ENCODE measurements at regions not wholly inside any gene's neighbourhood (a gene's known extent, or its start where the extent isn't known, plus 50 kb on each side); places are given as distances from the start of the nearest gene placed in this dataset.
"Not testable (repeated sequence)": the region's sequence is repeated elsewhere in the genome, so short reads cannot be mapped to it uniquely, and the experiment has no call there.

DNA sequence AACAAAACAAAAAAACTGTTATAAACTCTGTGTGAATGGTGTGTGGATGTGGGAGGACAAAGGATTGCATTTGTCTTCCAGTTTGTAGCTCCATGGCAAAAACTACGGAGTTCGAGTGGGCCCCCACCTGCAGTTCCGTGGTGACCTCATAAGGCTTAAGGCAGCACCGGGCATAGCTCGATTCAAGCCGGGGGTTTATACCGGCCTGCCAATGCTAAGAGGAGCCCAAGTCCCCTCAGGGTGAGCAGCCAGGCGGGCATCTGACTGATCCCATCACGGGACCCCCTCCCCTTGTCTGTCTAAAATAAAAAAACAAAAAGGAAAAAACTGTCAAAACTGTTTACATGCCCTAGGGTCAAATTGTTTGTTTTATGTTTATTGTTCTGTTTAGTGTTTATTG, 463.2 kb upstream of the HTR1E start:
- DNase-seq, result no peak

DNA sequence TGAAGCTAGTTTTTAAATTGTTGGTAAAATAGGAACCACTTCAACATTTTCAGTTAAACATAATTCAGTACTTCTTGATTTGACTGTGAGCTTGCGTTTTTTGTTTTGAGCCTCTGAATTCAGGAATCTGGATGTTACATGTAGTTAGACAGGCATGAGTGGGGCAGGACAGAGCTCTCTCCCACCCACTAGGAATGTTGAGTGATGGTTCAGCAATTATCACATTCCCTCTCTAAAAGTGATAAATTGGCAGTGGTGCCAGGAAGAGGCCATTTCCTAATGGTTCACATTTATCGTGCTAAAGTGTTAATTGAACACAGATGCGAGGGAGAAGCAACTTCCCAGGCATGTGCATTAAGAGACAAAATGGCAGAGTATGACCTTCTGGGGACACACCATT, 465.5 kb upstream of the HTR1E start:
- DNase-seq, result no peak

DNA sequence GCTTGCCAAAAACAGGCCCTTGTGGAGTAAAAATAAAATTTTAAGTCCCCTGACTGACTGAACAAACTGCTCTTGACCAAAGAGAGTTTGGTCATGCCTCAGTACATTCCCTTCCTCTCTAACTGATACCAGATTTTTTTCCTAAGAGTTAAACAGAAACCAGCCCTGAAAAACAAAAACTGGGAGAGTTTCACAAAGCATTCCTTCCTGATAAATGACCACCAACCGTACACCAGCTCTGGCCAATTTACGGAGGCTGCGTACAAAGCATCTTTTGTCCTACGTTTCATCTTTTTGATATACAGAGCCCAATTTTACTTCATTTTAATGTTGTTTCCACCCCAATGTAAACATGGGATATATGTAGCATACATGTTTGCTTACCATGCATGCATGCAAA, 477.4 kb upstream of the HTR1E start:
- DNase-seq, result no peak

DNA sequence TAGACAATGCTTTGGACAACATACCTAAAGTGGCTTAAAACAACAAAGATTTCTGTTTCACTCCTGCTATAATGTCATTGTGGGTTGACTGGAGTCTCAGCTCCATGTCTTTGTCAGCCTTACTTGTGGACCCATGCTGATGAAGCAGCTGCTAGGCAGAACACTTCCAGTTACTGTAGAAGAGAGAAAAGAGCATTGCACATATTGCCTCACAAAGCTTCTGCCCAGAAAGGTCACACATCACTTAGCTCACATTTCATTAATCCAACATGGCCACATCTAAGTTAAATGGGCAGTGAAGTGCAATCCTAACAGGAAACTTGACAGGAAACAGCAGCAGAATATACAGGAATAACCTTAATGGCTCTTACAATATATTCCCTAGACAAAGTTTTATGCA, 480.5 kb upstream of the HTR1E start:
- no peak for DNase-seq

DNA sequence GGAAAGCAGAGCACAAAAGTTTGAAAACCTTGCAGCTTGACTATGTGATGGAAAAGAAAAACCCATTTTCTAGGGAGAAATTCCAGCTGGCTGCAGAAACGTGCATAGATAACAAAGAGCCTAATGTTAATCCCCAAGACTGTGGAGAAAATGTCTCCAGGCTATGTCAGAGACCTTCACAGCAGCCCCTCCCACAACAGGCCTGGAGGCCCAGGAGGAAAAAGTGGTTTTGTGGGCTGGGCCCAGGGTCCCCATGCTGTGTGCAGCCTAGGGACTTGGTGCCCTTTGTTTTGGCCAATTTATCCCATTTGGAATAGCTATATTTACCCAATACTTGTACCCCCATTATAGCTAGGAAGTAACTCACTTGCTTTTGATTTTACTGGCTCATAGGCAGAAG, 484.1 kb upstream of the HTR1E start:
- DNase-seq, result no peak

DNA sequence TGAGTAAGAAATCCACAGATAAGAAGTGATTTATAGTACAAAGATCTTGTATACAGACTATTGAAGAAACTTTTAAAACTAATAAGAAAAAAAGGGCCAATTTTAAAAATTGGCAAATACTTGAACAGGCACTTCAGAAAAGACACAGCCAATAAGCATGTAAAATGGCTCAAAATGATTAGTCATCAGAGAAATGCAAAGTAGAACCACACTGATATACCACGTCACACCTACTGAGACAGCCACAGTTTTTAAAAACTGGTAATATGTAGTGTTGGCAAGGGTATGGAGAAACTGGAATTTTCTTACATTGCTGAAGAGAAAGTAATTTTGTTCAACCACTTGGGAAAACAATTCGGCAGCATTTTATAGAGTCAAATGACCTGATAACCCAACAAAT, 488.9 kb upstream of the HTR1E start:
- no peak for DNase-seq

DNA sequence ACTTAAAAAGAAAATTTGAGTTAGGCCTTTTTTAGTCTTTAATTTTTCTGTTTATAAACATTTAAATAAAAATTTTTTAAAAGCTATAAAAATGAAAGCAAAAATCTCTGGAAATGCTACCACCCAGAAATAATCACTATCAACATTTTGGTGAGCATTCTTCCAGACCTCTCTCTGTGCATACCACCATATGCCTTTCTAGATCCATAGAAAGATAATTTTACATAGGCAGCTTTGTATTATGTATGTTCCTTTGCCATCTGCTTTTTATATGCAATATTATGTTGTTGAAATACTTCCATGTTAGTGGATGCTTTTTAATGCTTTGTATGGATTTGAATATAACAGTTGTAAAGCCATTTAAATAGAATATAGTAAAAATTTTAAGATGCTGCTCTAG, 496.7 kb upstream of the HTR1E start:
- DNase-seq, result no peak

DNA sequence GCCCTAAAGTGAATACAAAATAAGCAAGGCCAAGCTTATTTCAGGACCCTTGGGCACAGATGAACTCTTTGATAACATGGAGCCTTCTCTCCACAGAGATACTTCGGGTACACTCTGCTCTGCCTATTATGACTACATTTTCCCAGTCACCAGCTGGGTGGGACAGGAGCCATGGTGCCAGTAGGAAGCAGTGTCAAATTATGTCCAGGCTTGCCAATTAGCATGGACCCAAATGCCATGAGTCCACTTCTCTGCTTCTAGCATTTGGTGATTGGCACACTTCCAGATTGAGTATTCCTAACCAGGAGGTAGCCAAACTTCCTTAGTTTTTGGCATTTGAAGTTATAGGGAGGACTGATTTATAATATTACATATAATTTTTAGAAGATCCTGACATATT, 513.8 kb upstream of the HTR1E start:
- DNase-seq, result no peak

DNA sequence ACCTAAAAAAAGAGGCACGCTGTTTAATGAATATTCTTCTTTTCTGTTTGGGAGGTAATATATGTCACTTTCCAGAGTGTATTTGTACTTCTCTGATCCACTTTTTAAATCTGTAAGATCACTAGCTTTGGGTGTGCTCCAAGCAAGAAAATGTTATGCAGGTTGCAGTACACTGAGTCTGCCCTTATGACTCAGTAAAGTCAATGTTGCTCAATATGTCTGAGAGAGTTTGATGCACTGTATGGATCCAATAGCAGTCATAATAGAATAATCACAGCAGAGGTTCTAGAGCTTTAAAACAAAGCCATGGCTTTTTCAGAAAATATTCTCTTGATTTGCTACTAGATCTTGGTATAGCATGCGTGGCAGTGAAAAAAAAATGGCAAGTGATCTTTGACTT, 525.3 kb upstream of the HTR1E start:
- DNase-seq, result no peak

DNA sequence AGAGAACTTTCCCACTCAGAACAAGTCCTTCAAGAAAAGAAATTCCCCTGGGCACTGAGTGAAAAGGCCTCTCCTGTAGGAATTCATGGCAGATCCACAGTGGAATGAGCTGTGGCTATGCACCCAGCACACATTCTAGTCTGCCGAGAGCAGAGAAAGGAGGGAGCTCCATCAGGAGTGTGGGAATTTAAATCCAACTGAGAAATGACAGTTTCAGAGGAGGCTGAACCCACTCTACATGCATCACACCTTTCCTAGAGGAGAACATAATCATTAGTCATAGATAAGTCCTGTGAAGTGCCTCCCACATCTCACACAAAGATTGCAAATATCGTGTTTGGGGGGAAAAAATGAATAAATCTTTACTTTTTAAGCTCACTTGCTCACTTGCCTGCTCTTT, 530.2 kb upstream of the HTR1E start:
- DNase-seq, result no peak

DNA sequence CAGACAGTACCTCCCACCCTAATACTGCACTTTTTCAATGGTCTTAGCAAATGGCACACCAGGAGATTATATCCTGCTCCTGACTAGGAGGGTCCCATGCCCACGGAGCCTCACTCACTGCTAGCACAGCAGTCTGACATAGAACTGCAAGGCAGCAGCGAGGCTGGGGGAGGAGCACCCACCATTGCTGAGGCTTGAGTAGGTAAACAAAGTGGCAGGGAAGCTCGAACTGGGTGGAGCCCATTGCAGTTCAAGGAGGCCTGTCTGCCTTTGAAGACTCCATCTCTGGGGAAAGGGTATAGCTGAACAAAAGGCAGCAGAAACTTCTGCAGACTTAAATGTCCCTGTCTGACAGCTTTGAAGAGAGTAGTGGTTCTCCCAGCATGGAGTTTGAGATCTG, 544.5 kb upstream of the HTR1E start:
- DNase-seq, result not testable (repeated sequence)

DNA sequence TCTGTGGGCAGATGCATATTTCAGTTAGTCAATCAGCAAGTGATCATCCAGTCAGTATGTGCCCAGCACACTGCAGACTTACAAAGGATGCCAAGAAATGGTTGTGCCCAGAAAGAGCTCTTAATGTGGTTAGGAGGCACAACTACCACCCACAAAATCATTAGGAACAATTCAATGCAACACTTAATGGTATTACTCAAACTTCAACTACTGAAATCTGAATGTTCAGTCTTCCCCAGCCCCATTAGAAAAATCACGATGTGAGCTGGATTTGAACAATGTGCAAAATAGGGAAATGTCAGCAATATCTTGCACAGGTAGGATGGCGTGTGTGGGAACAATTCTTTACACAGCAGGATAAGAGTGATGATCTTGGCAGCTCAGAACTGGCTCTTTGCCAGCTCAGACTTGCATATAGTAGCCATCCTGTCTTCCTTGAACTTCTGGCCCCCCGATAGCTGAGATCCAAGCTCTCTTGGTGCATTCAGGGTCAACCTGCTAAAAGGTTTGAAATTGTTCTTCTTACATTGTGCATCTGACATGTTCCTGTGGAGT, 556.7 kb upstream of the HTR1E start:
- peak; percentile 0 for DNase-seq

DNA sequence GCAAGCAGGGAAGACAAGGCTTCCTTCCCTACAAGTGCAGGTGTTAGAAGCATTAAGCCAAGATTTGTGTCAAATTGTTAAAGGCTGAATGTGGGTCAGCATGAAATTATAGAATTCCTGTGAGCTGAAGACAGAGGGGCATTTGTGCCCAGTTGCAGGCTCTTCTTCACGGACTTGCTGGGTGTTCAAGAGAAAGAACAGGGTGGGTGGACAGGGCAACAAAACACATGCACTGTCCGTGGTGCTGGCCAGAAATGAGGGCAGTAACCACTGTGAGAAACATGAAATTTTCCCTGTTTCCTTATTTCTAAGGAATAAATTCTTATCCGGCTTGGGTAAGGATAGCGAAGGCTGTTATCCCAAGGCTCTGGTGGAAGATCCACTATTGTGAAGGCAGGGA, 579.5 kb upstream of the HTR1E start:
- DNase-seq, result no peak

DNA sequence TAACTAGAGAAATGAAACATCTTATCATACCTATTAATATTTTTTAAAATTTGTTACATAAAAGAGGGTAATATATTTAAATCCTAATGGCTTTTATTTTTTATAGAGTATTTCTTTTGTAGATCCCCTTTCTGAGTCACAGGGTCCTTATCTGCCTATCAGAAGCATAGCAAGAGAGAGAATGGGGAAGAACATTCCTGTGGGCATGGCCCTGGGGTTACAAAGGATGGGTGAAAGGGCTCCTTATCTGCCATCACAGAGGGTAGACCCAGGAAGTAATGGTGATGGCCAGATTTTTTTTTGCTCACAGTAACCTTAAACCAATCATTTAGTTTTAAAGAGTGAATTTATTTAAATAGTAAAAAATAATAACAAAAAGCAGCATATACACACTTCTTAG, 582.1 kb upstream of the HTR1E start:
- DNase-seq, result no peak

DNA sequence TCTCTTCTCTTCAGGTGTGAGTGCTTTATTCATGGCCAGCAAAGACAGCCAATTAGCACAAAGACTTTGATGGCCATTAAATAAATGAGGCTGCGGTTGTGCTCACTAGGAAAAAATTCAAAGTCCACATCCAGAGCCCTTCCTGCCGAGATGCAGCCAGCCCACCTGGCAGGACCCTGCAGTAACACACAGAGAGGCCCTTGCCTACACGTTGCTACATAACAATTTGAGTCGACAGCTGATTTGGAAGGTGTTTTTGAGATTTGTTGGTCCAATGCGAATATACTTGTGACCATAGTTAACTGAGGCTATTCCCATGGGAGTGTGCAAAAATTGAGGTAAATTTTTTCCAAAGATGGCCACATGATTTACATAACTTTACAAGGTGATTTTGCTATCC, 605.4 kb upstream of the HTR1E start:
- DNase-seq, result no peak

DNA sequence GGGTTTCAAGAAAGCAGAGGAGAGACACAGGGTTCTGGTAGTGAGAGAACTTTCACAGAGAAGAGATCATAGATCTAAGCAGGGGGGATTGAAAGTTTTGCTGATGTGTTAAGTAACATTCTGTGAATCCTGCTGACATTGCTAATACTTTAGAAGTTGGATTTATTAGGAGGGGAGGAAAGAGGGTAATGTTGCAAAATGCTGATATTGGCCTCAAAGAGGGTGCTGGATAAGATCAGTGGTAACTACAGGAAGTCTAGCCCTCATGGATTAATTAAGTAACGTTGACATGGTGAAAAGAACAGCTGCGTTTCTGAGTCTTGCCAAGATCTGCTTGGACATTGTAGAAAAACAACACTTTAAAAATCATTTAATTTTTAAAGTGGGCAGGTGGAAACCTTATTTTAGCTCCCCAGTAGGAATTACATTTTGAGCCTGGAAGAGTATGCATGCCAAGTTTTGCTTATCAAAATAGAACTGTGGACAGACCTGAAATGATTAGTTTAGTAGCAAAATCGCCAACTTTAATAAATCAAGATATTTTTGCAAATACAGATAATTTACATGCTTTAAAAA, 606.0 kb upstream of the HTR1E start:
- peak; percentile 0 for DNase-seq

DNA sequence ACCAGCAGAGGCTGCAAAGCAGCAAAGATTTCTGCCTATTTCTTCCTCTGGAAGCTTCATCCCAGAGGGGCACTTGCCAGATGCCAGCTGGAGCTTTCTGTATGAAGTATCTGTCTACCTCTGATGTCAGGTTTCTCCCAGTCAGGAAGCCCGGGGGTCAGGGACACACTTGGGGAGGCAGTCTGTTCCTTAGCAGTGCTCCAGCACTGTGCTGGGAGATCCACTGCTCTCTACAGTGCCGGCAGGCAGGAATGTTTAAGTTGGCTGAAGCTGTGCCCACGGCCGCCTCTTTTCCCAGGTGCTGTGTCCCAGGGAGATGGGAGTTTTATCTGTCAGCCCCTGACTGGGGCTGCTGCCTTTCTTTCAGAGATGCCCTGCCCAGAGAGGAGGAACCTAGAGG, 631.1 kb upstream of the HTR1E start:
- DNase-seq, result no peak

DNA sequence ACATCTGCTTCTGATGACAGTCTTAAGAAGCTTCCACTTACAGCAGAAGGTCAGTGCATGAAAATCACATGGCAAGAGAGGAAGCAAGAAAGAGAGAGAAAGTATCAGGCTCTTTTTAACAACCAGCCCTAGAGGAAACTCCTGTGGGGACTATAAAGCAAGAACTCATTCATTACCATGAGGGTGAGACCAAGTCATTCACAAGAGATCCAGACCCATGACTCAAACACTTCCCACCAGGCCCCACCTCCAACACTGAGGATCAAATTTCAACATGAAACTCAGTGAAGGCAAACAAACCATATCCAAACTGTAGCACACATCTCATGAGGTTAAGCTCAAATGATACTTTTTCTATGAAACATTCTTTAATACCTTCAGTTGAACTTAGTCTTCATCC, 643.2 kb upstream of the SYNCRIP start:
- DNase-seq, result no peak

DNA sequence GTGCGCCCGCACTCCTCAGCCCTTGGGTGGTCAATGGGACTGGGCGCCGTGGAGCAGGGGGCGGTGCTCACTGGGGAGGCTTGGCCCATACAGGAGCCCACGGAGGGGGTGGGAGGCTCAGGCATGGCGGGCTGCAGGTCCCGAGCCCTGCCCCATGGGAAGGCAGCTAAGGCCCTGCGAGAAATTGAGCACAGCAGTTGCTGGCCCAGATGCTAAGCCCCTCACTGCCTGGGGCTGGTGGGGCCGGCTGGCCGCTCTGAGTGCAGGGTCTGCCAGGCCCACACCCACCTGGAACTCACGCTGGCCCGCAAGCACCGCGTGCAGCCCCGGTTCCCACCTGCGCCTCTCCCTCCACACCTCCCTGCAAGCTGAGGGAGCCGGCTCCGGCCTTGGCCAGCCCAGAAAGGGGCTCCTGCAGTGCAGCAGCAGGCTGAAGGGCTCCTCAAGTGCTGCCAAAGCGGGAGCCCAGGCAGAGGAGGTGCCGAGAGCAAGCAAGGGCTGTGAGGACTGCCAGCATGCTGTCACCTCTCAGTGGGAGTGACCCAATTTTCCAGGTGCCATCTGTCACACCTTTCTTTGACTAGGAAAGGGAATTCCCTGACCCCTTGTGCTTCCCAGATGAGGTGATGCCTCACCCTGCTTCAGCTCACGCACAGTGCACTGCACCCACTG, 642.3 kb upstream of the SYNCRIP start:
- DNase-seq, result not testable (repeated sequence)

DNA sequence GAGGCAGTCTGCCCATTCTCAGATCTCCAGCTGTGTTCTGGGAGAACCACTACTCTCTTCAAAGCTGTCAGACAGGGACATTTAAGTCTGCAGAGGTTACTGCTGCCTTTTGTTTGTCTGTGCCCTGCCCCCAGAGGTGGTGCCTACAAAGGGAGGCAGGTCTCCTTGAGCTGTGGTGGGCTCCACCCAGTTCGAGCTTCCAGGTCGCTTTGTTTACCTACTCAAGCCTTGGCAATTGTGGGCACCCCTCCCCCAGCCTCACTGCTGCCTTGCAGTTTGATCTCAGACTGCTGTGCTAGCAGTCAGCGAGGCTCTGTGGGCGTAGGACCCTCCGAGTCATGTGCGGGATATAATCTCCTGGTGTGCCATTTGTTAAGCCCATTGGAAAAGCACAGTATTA, 640.9 kb upstream of the SYNCRIP start:
- not testable (repeated sequence) for DNase-seq

DNA sequence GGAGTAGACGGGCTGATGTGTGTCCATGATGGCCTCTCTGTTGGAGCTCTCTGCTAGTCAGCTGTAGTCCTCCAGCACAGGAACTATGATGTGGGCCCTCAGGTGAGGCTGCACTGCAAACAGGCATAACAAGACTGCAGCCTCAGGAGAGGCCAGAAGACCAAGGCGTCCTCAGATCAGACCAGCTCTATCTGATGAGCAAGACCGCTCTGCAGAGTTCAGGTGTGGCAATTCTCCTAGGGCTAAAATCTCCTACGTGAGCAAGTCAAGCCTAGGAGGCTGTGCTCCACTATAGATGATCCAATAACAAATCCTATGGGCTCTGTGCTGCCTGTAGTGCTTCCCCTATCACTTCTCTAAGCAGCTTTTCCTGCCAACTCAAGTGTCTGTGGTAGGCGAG, 633.4 kb upstream of the SYNCRIP start:
- no peak for DNase-seq

DNA sequence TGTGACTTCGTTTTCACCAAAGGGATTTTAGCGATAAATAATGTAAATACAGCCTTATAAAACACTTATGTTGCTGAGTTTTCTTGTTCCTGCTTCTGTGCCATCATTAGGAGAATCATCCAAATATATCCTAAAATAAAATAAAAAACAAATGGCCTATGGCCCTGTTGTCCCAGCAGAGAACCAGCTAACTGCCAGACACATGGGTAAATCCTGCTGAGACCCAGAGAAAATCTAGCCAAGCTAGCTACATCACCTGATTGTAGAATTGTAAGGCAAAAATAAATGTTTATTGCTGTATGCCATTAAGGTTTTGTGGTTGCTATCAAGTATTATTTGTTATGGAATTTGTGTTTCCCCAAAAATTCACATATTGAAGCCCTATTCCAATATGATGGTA, 631.2 kb upstream of the SYNCRIP start:
- DNase-seq, result no peak

DNA sequence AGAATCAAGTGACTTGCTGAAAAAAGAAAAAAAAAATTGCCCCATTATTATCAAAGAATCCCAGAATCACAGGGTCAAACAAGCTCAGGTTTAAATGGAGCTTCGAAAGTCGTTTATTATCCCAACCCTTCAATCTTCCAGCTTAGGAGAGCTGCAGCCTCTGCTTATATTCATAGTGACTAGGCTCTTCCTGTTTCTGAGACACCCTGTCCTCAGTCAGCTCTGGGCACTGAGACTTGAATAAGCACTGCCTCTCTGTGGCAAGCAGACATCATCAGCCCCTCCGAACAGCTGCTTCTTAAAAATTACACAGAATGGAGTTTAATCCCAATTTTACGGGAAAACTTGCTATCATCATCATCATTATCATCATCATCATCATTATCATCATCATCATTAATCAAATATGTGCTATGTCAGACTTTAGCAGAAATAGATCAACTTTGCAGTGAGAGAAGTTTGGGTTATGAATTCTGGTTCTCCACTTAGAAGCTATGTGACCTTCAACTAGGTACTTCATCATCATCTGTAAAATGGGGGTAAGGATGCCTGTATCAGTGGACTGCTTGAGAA, 614.0 kb upstream of the SYNCRIP start:
- no peak for DNase-seq

DNA sequence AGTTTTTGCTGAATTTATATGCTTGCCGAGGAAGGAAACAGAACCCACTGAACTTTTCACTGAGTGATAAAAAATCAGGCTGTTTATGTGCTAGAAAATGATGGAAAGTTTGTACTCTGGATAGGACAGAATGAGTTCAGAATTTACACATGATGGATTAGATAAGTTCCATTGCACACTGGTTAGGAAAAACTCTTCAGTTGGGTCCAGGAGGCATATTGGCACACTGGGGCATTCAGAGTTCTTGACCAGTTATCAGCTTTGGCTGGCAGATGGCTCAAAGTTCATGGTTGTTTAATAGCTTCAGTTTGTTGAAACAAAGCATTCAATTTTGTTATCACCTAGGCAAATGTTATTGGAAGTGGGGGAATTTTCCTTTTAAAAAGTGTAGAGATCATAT, 613.3 kb upstream of the SYNCRIP start:
- DNase-seq, result no peak

Data from tongue (tissue), 1 donor.